DOHH2 (cell line): ENCODE measurements at regions not wholly inside any gene's neighbourhood (a gene's known extent, or its start where the extent isn't known, plus 50 kb on each side); places are given as distances from the start of the nearest gene placed in this dataset.

Experiments
- H3F3A ChIP-seq: fragments of 200-600 bp; sonication (generic), shearing (Covaris generic); 2 replicates; pipeline ENCODE4 v1.6.0; 2016; ENCODE audit warnings: antibody characterized with exemption, mild to moderate bottlenecking; ENCODE audit not compliant: control insufficient read depth, insufficient read depth
- H3K27ac ChIP-seq: fragments of 200-600 bp; sonication (generic); 2 replicates; pipeline ENCODE4 v1.5.1; 2014; ENCODE audit warnings: low read depth, mild to moderate bottlenecking, low read length, moderate library complexity
- H3K27me3 ChIP-seq: fragments of 200-600 bp; sonication (generic); 2 replicates; pipeline ENCODE4 v1.6.1; 2014; ENCODE audit warnings: mild to moderate bottlenecking, low read length, mixed read lengths; ENCODE audit not compliant: control insufficient read depth
- H3K36me3 ChIP-seq: fragments of 200-600 bp; sonication (generic); 2 replicates; pipeline ENCODE4 v1.6.1; 2014; ENCODE audit warnings: mild to moderate bottlenecking, low read length, moderate library complexity, mixed read lengths; ENCODE audit not compliant: control insufficient read depth
- H3K4me1 ChIP-seq: fragments of 200-600 bp; sonication (generic); 2 replicates; pipeline ENCODE4 v1.6.1; 2014; ENCODE audit warnings: mild to moderate bottlenecking, low read length, mixed read lengths; ENCODE audit not compliant: control insufficient read depth
- H3K4me2 ChIP-seq: fragments of 200-600 bp; sonication (generic); 2 replicates; pipeline ENCODE4 v1.6.0; 2014; ENCODE audit warnings: mild to moderate bottlenecking, low read length, moderate library complexity
- H3K4me3 ChIP-seq: fragments of 200-600 bp; sonication (generic); 2 replicates; pipeline ENCODE4 v1.5.1; 2014; ENCODE audit warnings: mild to moderate bottlenecking, low read length, mixed read lengths
- H3K79me2 ChIP-seq: fragments of 200-600 bp; sonication (generic); 2 replicates; pipeline ENCODE4 v1.6.1; 2014; ENCODE audit warnings: mild to moderate bottlenecking, low read length, mixed read lengths; ENCODE audit not compliant: control insufficient read depth
- H3K9me2 ChIP-seq: fragments of 200-600 bp; sonication (generic); replicated peaks from 2 replicates; pipeline ENCODE4 v1.6.1; 2014; ENCODE audit warnings: mild to moderate bottlenecking, low read length, mixed read lengths; ENCODE audit not compliant: control insufficient read depth
- H3K9me3 ChIP-seq: fragments of 200-600 bp; sonication (generic); 2 replicates; pipeline ENCODE4 v1.6.1; 2014; ENCODE audit warnings: antibody characterized with exemption, low read length, mixed read lengths; ENCODE audit not compliant: control insufficient read depth, insufficient read depth
- H4K20me1 ChIP-seq: fragments of 200-600 bp; sonication (generic); 2 replicates; pipeline ENCODE4 v1.6.0; 2014; ENCODE audit warnings: low read depth, mild to moderate bottlenecking, antibody characterized with exemption, low read length, moderate library complexity; ENCODE audit not compliant: control insufficient read depth, insufficient read depth
- EZH2phosphoT487 ChIP-seq: fragments of 200-600 bp; sonication (generic); IDR thresholded peaks from 2 replicates; pipeline ENCODE4 v1.6.1; 2017; ENCODE audit warnings: borderline replicate concordance, mild to moderate bottlenecking, antibody characterized with exemption, low read length, moderate library complexity, mixed read lengths
- TF ChIP-seq, protein P1 (sequence below): fragments of 200-600 bp; sonication (generic); IDR thresholded peaks from one replicate; pipeline ENCODE4 v1.5.1; 2014; ENCODE audit warnings: antibody characterized with exemption, mild to moderate bottlenecking, low read depth, low read length; ENCODE audit not compliant: poor library complexity, severe bottlenecking

GRCh38 chr5:74363603-74364205 is 276.8 kb downstream of the ENC1 start:
- H3K36me3 ChIP-seq = no peaks in the 10 kb centered on the region
- H3K4me1 ChIP-seq = no peaks in the 10 kb centered on the region
- no peak overlapping the region for H3K27ac ChIP-seq
- no peak overlapping the region for H3K4me3 ChIP-seq
- no peaks in the 10 kb centered on the region for H3K27me3 ChIP-seq
- no peaks in the 10 kb centered on the region for H4K20me1 ChIP-seq
- H3K4me2 ChIP-seq = no peak overlapping the region
- no peaks in the 10 kb centered on the region for H3K9me2 ChIP-seq
- no peaks in the 10 kb centered on the region for H3K79me2 ChIP-seq
- no peaks in the 10 kb centered on the region for H3K9me3 ChIP-seq
- H3F3A ChIP-seq = no peaks in the 10 kb centered on the region
- TF ChIP-seq EZH2phosphoT487 = no peak

- Histone ChIP-seq H3K4me3 (no peak overlapping the region), H3K4me1 (no peaks in the 10 kb centered on the region), H3F3A (no peaks in the 10 kb centered on the region), H3K9me3 (no peaks in the 10 kb centered on the region), H3K27me3 (no peaks in the 10 kb centered on the region), H4K20me1 (no peaks in the 10 kb centered on the region), H3K9me2 (no peaks in the 10 kb centered on the region), H3K36me3 (no peaks in the 10 kb centered on the region), H3K27ac (no peak overlapping the region), H3K79me2 (no peaks in the 10 kb centered on the region), H3K4me2 (no peak overlapping the region)
- TF ChIP-seq, protein P1, sequence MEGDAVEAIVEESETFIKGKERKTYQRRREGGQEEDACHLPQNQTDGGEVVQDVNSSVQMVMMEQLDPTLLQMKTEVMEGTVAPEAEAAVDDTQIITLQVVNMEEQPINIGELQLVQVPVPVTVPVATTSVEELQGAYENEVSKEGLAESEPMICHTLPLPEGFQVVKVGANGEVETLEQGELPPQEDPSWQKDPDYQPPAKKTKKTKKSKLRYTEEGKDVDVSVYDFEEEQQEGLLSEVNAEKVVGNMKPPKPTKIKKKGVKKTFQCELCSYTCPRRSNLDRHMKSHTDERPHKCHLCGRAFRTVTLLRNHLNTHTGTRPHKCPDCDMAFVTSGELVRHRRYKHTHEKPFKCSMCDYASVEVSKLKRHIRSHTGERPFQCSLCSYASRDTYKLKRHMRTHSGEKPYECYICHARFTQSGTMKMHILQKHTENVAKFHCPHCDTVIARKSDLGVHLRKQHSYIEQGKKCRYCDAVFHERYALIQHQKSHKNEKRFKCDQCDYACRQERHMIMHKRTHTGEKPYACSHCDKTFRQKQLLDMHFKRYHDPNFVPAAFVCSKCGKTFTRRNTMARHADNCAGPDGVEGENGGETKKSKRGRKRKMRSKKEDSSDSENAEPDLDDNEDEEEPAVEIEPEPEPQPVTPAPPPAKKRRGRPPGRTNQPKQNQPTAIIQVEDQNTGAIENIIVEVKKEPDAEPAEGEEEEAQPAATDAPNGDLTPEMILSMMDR = no peak
- no peak for TF ChIP-seq EZH2phosphoT487
These were observed 278.8 kb downstream of the ENC1 start for GRCh38 chr5:74361406-74362358.

GRCh38 chr5:74360535-74361210 is 279.9 kb downstream of the ENC1 start:
- no peaks in the 10 kb centered on the region for H3K9me3 ChIP-seq
- H3K4me3 ChIP-seq = no peak overlapping the region
- H4K20me1 ChIP-seq = no peaks in the 10 kb centered on the region
- H3K79me2 ChIP-seq = no peaks in the 10 kb centered on the region
- no peak overlapping the region for H3K27ac ChIP-seq
- no peaks in the 10 kb centered on the region for H3K9me2 ChIP-seq
- TF ChIP-seq, protein P1 = no peak
- no peak for TF ChIP-seq EZH2phosphoT487
- H3K4me1 ChIP-seq = no peaks in the 10 kb centered on the region
- H3F3A ChIP-seq = no peaks in the 10 kb centered on the region
- H3K36me3 ChIP-seq = no peaks in the 10 kb centered on the region
- no peak overlapping the region for H3K4me2 ChIP-seq
- H3K27me3 ChIP-seq = no peaks in the 10 kb centered on the region
